ENCODE measurements at regions not wholly inside any gene's neighbourhood (a gene's known extent, or its start where the extent isn't known, plus 50 kb on each side); places are given as distances from the start of the nearest gene placed in this dataset.

DNA sequence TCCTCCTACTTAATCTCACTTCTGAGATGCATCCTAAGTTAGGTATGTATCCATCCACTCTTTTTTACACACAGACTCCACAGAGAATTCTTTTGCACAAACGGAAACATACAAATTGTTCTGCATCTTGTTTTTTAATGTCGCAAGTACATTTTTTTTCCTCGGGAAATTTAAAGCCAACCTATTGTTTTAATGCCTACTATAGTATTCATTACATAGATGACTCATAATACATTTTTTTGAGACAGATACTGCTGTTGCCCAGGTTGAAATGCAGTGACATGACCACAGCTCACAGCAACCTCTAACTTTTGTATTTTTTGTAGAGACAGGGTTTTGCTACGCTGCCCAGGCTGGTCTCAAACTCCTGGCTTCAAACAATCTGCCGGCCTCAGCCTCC is 90.8 kb upstream of the TMEM45B start:
- TF ChIP-seq, protein P1, sequence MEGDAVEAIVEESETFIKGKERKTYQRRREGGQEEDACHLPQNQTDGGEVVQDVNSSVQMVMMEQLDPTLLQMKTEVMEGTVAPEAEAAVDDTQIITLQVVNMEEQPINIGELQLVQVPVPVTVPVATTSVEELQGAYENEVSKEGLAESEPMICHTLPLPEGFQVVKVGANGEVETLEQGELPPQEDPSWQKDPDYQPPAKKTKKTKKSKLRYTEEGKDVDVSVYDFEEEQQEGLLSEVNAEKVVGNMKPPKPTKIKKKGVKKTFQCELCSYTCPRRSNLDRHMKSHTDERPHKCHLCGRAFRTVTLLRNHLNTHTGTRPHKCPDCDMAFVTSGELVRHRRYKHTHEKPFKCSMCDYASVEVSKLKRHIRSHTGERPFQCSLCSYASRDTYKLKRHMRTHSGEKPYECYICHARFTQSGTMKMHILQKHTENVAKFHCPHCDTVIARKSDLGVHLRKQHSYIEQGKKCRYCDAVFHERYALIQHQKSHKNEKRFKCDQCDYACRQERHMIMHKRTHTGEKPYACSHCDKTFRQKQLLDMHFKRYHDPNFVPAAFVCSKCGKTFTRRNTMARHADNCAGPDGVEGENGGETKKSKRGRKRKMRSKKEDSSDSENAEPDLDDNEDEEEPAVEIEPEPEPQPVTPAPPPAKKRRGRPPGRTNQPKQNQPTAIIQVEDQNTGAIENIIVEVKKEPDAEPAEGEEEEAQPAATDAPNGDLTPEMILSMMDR (IDR thresholded peaks at IDR 0.05), result no peak
- no peak for TF ChIP-seq POLR2A (IDR thresholded peaks at IDR 0.05)
